Esophagus muscularis mucosa (tissue), 4 donors: ENCODE measurements at regions not wholly inside any gene's neighbourhood (a gene's known extent, or its start where the extent isn't known, plus 50 kb on each side); places are given as distances from the start of the nearest gene placed in this dataset.

Source experiments
- DNase-seq: peaks from one replicate; pipeline ENCODE4 v3.0.0-alpha.2; 2017; ENCODE audit errors: extremely low spot score
- H3K27ac ChIP-seq, 4 donors: fragments of 200-600 bp; sonication (generic); replicated peaks in 1 of 4; 1 replicate in 3 of 4; 2 replicates in 1 of 4; pipeline ENCODE4 v1.5.1; 2016 to 2019; ENCODE audit warnings: mild to moderate bottlenecking in 1 of 4
- H3K27me3 ChIP-seq, 4 donors: fragments of 200-600 bp; sonication (generic); one replicate each; pipeline versions ENCODE4 v1.5.1 to v1.6.0; 2016 to 2019
- H3K36me3 ChIP-seq, 4 donors: fragments of 200-600 bp; sonication (generic); one replicate each; pipeline ENCODE4 v1.5.1; 2016 to 2019
- H3K4me1 ChIP-seq, 4 donors: fragments of 200-600 bp; sonication (generic); one replicate each; pipeline ENCODE4 v1.5.1; 2016 to 2019
- H3K4me3 ChIP-seq, 4 donors: fragments of 200-600 bp; sonication (generic); 1 replicate in 2 of 4; 2 replicates in 2 of 4; pipeline ENCODE4 v1.5.1; 2016 to 2019; ENCODE audit warnings: mild to moderate bottlenecking in 4 of 4, moderate library complexity in 1 of 4
- H3K9me3 ChIP-seq, 4 donors: fragments of 200-600 bp; sonication (generic); 1 replicate in 3 of 4; 2 replicates in 1 of 4; pipeline ENCODE4 v1.5.1; 2016 to 2019
- EP300 ChIP-seq: sonication (generic); formaldehyde crosslinking; IDR thresholded peaks from one replicate; pipeline ENCODE4 v1.6.1; 2017; ENCODE audit warnings: antibody characterized with exemption
- POLR2A ChIP-seq: fragments of 450-650 bp; IDR thresholded peaks from one replicate; pipeline ENCODE4 v1.6.1; 2017; ENCODE audit warnings: antibody characterized with exemption, moderate library complexity, mild to moderate bottlenecking, low read depth
- POLR2AphosphoS5 ChIP-seq, 2 donors: sonication (generic); formaldehyde crosslinking; IDR thresholded peaks; one replicate each; pipeline ENCODE4 v1.6.1; 2017; ENCODE audit warnings: antibody characterized with exemption in 2 of 2
- WGBS: methylation state at CpG from one replicate; pipeline ENCODE4 v1.1.5; 2018; 5-methylcytosine and 5-hydroxymethylcytosine counted together
- intact Hi-C: fragments of 100-400 bp; cut with DNase I; formaldehyde crosslinking; loops from one replicate; pipeline ENCODE4 v1.15.1; 2023
- TF ChIP-seq, protein P1 (sequence below), 3 experiments: fragments of 200-600 bp in 2 of 3; fragments of 450-650 bp in 1 of 3; sonication (generic) in 2 of 3; IDR thresholded peaks; one replicate each; pipeline ENCODE4 v1.5.1; 2017 to 2019; ENCODE audit warnings: antibody characterized with exemption in 3 of 3, mild to moderate bottlenecking in 2 of 3, moderate library complexity in 1 of 3

DNA sequence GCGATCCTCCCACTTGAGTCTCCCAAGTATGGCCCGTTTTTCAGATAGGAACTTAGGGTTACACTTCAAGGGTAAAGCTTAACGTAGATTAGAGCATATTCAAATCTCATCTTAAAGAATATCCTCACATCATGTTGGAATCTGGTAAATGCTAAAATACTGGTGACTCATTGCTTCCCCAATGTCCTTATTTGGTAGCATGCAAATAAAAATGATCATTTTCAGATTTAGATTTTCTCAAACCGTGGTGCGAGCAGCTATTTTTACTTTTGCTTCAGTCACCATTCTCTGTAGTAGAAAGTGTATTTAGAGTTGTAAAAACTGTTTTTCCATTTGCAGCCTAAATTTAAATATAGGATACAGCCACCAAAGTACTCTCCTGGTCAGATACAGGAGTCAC is 101.5 kb upstream of the MAML3 start:
- Histone ChIP-seq H3K4me3 (no peak overlapping the region), H3K36me3 (no peaks in the 10 kb centered on the region), H3K4me1 (peaks cover 8 to 46% (median 40%) of the 10 kb centered on the region in 4 donors), H3K9me3 (no peaks in the 10 kb centered on the region), H3K27me3 (no peaks in the 10 kb centered on the region), H3K27ac (no peak overlapping the region)
- no peak for DNase-seq
- TF ChIP-seq POLR2AphosphoS5 (IDR thresholded peaks at IDR 0.05) (no peak), POLR2A (no peak), EP300 (no peak)
- TF ChIP-seq, protein P1, sequence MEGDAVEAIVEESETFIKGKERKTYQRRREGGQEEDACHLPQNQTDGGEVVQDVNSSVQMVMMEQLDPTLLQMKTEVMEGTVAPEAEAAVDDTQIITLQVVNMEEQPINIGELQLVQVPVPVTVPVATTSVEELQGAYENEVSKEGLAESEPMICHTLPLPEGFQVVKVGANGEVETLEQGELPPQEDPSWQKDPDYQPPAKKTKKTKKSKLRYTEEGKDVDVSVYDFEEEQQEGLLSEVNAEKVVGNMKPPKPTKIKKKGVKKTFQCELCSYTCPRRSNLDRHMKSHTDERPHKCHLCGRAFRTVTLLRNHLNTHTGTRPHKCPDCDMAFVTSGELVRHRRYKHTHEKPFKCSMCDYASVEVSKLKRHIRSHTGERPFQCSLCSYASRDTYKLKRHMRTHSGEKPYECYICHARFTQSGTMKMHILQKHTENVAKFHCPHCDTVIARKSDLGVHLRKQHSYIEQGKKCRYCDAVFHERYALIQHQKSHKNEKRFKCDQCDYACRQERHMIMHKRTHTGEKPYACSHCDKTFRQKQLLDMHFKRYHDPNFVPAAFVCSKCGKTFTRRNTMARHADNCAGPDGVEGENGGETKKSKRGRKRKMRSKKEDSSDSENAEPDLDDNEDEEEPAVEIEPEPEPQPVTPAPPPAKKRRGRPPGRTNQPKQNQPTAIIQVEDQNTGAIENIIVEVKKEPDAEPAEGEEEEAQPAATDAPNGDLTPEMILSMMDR (IDR thresholded peaks at IDR 0.05): no peak
- intact Hi-C loops: no loop called here
- 85% methylated on average over 5 of the region's 5 CpGs for WGBS

- no peak for DNase-seq
- H3K27ac ChIP-seq: peak overlapping the region; percentile 6 to 96 (median 90)
- no peaks in the 10 kb centered on the region for H3K27me3 ChIP-seq
- no peaks in the 10 kb centered on the region for H3K36me3 ChIP-seq
- H3K4me1 ChIP-seq: peaks cover 8 to 53% (median 41%) of the 10 kb centered on the region in 4 donors
- 78% methylated on average over 2 of the region's 2 CpGs for WGBS
- H3K4me3 ChIP-seq: no peak overlapping the region
- H3K9me3 ChIP-seq: no peaks in the 10 kb centered on the region
- TF ChIP-seq, protein P1 (IDR thresholded peaks at IDR 0.05): no peak
- no peak for TF ChIP-seq POLR2A
- TF ChIP-seq POLR2AphosphoS5 (IDR thresholded peaks at IDR 0.05): no peak
- no peak for TF ChIP-seq EP300
- intact Hi-C loops: loop anchor here (5.0 kb wide), 3 partner anchors 202 to 597 kb away; no protein-coding TSS in a partner anchor
Observed at GRCh38 chr4:140254651-140255299, 100.8 kb upstream of the MAML3 start.

GRCh38 chr4:140253556-140254027 is 99.6 kb upstream of the MAML3 start:
- intact Hi-C loops: loop anchor here (2.0 to 5.0 kb wide), 4 partner anchors 201 to 596 kb away; no protein-coding TSS in a partner anchor
- Histone ChIP-seq H3K9me3 (no peaks in the 10 kb centered on the region), H3K4me1 (peaks cover 8 to 62% (median 51%) of the 10 kb centered on the region in 4 donors), H3K36me3 (no peaks in the 10 kb centered on the region), H3K4me3 (peak overlapping the region; percentile 65 to 80 (median 76)), H3K27me3 (no peaks in the 10 kb centered on the region), H3K27ac (peak overlapping the region; percentile 86 to 96 (median 90))
- TF ChIP-seq, protein P1 (IDR thresholded peaks at IDR 0.05): no peak
- TF ChIP-seq POLR2AphosphoS5 (IDR thresholded peaks at IDR 0.05) (no peak), POLR2A (no peak), EP300 (no peak)
- DNase-seq: no peak
- WGBS: 43% methylated on average over 8 of the region's 8 CpGs

DNA sequence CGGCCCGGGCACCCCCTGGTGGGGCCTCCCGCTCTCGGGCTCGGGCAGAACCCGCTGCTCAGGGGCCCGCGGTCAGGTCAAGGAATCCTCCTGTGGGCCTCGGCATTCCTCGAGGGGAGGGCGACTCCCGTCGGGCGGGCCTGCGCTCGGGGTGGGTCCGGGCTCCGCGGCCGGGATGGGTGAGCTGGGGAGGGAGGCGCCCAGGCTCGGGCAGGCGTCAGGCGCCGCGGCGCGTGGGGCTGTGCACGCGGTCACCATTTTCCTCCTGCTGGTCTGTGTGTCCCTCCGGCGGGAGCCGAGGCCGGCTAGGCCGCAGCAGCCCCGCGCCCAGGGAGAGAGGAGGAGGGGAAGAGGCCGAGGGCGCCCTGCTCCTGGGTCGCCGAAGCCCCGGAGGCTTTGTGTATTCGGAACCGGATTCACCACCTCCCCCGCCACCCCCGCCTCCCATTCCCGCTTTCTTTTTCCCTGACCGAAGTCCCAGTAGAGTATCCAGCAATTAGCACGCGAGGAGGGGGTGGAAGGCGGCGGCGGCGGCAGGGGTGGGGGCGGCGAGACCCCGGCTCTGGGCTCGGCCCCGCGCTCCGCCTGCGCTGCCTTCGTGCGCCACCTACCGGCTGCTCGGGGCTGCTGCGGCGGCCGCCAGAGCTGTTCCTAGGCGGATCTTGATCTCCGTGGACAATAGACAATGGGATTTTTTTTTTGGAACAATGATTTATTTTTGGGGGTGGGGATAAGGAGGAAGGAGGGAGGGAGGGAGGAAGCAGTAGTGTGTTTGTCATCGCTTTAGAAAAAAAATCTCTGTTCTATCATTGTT is 99.0 kb upstream of the MAML3 start:
- Histone ChIP-seq H3K4me3 (peak overlapping the region; percentile 65 to 80 (median 76)), H3K4me1 (peaks cover 8 to 62% (median 51%) of the 10 kb centered on the region in 4 donors), H3K27me3 (no peaks in the 10 kb centered on the region), H3K9me3 (no peaks in the 10 kb centered on the region), H3K27ac (peak overlapping the region; percentile 86 to 96 (median 90)), H3K36me3 (no peaks in the 10 kb centered on the region)
- TF ChIP-seq, protein P1 (IDR thresholded peaks at IDR 0.05): peak; percentile 90 to 97 (median 97)
- no peak for TF ChIP-seq POLR2A
- TF ChIP-seq EP300: no peak
- peak in 1 of 2 donors; percentile 27 for TF ChIP-seq POLR2AphosphoS5 (IDR thresholded peaks at IDR 0.05)
- intact Hi-C loops: loop anchor here (2.0 to 5.0 kb wide), 4 partner anchors 201 to 596 kb away; no protein-coding TSS in a partner anchor
- peak; percentile 94 for DNase-seq
- WGBS: under 1% methylated on average over 11 of the region's 72 CpGs
